Fibroblast of skin of left biceps (primary cell): ENCODE measurements at regions not wholly inside any gene's neighbourhood (a gene's known extent, or its start where the extent isn't known, plus 50 kb on each side); places are given as distances from the start of the nearest gene placed in this dataset.
"Not testable (repeated sequence)": the region's sequence is repeated elsewhere in the genome, so short reads cannot be mapped to it uniquely, and the experiment has no call there.

ENCODE experiments used
- DNase-seq, 2 experiments: peaks; one replicate each; pipeline ENCODE4 v3.0.0-alpha.2; 2013; ENCODE audit warnings: low read depth in 2 of 2

DNA sequence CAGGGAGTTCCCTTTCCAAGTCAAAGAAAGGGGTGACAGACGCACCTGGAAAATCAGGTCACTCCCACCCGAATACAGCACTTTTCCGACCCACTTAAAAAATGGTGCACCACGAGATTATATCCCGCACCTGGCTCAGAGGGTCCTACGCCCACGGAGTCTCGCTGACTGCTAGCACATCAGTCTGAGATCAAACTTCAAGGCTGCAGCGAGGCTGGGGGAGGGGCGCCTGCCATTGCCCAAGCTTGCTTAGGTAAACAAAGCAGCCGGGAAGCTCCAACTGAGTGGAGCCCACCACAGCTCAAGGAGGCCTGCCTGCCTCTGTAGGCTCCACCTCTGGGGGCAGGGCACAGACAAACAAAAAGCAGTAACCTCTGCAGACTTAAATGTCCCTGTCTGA lies 277.8 kb upstream of the ARHGAP42 start:
- DNase-seq = not testable (repeated sequence)

DNA sequence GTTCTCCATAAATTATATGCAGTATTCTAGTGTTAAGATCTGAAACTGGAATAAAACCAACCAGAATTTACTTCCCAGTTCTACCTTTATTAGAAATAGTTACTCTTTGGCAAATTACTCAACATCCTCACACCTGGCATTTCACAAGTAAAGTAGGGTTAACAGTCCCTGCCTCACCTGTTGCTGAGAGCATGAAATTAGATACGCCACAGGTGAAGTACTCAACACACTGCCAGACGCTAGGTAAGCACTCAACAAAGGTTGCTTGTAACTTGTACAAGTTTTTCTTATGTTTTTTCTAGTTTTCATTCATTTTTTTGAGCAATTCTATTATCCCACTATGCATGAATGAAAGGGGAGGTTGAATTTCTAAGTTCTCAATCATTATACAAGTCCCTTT lies 267.6 kb upstream of the ARHGAP42 start:
- DNase-seq = no peak

DNA sequence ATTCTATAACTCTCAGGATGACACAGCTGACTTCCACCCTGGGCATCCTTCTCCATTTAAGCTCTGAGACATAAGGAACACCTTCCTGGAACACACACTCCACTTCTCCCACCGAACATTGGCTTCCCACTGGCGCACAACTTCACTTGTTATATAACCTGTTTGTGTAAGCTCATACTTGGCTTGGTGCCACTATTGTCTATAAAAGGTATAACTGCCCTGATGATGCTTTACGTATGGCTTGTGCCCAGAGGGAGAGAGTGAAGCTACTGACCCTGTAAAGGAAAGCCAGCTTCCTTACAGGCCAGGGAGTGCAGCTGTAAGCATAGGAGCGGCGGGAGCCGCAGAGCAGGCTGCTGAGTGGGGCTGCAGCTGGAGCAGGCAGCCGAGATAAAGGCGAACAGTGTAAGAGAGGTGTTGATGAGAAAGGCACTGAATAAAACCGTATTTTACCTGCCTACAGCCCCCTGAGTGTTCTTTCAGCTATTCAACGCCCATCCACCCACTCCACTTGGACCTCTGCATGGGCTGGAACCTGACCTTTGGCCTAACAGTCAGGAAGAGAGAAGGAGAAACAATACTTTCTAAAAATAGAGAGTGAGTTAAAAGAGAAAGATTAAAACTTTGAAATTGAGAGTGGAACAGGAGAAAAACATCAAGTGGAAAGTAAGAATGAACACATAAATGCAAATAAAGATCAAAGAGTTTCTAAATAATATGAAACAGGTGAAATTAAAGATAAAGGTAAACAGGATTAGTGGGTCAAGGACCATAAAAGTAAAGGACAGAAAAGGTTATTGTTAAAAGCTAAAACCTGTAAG lies 252.1 kb upstream of the ARHGAP42 start:
- DNase-seq = no peak

DNA sequence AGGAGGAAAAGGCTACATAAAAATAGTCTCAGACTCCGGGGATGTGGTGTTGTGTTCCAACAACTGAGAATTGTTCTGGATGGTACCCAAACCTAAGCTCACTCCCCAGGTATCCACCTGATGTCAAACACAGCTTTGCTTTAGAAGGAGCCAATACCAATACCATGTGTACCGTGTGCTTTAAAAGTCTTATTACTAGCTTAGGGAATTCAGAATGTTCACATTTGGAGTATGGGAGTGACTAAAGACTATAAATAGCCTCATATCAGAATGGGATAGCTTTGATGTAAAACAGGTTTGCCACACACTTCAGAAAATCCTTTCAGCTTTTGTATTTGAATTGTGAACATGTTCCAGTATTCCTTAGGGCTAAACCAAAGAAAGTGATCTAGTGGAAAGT lies 248.7 kb upstream of the ARHGAP42 start:
- no peak for DNase-seq

DNA sequence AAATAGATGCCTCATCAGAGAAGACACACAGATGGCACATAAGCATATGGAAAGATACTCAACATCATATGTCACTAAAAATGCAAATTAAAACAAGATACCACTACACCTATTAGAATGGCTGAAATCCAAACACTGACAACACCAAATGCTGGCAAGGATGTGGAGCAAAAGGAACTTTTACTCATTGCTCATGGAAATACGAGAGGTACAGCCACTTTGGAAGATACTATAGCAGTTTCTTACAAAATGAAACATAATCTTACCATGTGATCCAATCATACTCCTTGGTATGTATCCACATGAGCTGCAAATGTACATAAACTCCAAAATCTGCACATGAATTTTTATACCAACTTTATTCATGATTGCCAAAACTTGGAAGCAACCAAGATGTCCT lies 246.0 kb upstream of the ARHGAP42 start:
- no peak for DNase-seq

DNA sequence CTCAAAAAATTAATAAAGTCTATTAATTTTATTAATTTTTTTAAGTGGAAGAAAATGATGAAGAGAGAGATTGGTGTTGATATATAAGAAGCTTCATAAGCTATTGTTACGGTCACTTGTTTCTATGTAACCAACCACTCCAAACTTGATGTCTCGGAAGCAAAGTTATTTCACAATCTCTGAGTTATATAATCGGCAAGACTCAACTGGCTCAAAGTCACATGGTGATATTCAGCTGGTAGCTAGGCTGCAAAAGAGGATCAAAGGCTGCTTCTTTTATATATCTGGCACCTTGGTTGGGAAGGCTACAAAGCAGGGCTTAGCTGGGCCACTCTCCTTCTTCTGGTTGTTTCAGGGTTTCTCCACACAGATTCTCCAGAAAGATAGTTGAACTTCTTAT lies 245.1 kb upstream of the ARHGAP42 start:
- no peak for DNase-seq

DNA sequence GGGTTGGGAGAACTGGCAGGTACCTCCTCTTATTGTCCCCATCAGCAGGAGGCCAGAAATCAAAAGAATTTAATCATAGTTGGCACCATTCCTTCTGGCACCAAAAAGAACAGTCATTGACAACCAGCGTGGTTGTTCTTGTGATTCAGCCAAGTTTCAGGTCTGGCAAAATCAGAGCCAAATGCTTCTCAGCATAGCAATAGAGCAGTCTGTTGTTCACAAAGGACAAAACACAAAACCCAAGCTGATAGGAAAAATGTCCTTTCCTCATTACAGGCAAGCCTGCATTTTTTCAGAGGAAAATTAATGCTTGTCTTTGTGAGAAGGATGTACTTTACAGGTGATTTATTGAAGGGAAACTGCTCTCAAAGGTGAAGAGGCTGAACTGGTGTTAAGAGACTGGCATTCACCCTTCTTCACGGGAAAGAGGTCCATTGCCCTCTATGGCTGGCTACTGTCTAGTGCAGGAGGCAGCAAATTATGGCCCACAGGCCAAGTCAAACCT lies 241.8 kb upstream of the ARHGAP42 start:
- DNase-seq = no peak

DNA sequence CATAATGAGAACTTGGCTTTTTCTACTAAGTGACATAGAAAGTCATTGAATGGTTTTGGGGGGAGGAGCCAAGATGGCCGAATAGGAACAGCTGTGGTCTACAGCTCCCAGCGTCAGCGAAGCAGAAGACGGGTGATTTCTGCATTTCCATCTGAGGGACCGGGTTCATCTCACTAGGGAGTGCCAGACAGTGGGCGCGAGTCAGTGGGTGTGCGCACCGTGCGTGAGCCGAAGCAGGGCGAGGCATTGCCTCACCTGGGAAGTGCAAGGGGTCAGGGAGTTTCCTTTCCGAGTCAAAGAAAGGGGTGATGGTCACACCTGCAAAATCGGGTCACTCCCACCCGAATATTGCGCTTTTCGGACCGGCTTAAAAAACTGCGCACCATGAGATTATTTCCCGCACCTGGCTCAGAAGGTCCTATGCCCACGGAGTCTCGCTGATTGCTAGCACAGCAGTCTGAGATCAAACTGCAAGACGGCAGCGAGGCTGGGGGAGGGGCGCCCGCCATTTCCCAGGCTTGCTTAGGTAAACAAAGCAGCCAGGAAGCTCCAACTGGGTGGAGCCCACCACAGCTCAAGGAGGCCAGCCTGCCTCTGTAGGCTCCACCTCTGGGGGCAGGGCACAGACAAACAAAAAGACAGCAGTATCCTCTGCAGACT lies 235.2 kb upstream of the ARHGAP42 start:
- not testable (repeated sequence) for DNase-seq

DNA sequence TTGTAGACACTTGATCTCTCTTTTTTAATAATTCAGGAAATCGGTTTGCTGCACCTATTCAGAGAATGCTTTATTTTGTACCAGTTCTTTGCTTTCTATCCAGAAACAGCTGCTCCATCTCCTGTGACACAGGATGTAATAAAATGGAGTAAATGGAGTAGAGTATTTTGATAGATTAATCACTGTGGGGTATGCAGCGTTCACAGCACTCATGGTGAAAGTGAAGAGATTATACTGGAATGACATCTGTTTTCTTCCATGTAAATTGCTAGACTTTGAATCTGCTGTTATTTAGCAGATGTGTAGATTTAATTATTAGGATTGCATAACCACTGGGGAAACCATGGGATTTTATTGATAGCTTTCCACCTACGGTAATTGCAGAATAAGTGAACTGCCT lies 227.3 kb upstream of the ARHGAP42 start:
- DNase-seq = no peak

DNA sequence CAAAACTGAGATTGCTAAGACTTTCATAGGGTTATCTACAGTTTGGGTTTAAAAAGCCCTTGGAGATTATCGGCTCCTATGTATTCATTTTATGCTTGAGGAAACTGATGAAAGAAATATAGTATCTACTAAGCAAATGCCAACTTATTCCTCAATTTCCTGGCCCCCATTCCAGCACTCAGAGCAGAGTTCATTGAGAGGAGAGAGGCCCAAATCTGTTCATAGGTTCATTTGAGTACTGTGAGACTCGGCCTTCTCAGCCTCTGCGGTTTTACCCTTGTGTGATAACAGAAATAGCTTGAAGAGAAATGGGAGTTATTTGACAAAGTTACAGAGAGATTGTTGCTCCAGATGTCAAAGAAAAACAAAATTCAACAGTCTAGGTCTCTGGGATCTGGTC lies 226.7 kb upstream of the ARHGAP42 start:
- DNase-seq = no peak

DNA sequence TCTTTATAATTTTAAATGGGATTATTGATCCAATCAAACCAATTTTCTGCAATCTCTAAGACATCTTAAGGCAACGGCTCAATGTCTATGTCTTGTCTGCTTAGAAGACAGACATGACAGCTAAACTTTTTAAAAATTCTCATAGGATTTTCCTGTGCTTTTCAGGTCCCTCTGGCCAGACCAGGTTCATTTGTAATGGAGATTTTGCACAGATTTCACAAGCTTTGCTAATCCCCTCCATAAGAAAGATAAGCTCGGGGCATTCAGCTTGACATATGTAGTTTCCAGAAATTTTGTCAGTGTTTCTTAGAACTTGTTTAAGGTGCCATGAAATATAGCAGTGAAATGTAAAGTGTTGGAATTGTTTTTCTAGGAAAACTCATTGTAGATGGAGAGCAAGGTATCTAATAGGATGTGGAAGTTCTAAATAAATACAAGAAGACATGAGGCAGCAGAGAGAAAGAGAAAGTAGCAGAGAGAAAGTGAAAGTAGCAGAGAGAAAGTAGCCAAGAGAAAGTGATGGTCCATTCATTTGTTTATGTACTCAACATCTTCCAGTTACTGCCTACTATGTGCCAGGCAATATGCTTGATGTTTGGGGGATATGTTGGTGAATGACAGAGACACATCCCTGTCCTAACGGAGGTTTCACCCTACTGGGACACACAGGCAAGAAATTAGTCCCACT lies 219.1 kb upstream of the ARHGAP42 start:
- no peak for DNase-seq

DNA sequence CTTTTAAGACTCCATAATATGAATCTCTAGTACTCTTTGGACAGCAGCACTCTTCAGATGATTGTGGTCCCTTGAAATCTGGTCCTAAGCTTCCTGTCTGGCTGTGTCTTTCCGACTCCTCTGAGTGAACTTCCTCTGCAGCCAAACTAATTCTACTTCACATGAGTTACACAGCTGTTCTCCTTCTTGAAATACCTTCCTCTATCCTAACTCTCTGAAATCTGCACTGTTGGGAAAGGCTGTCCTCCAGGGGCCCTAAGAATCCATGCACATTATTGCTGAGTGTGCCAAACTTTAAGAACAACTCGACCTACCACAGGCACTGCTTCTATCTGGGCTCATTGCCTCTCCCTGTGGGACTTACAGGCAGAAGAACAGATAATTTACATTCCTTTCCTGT lies 217.3 kb upstream of the ARHGAP42 start:
- no peak for DNase-seq

DNA sequence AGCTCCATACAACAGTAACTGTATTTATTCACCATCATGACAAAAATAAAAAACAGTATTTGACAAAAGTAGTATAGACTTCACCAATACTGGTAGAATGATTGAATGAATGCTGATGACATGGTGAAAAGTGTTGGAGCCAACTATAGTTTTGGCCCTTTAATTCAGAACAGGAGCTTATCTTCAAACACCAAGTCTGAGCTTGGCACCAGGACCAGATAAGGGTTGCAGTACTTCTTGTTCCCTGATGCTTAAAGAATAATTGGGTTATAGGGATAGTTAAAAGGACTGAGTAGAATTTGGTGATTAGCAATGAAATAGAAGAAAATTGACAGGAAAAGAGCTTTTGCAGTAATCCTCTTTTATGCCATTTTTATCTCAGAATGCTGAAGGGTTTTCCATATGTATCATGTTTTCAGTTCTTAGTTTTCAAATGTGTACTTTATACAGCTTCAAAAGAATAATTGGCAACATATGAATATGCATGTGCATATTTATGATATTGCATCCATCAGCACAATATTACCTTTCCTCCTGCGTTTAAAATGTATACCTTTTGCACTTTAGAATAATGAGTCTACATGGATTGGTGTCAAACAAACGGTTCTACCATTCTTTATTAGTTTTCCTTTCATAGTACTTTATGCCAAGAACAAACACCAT lies 214.2 kb upstream of the ARHGAP42 start:
- no peak for DNase-seq

DNA sequence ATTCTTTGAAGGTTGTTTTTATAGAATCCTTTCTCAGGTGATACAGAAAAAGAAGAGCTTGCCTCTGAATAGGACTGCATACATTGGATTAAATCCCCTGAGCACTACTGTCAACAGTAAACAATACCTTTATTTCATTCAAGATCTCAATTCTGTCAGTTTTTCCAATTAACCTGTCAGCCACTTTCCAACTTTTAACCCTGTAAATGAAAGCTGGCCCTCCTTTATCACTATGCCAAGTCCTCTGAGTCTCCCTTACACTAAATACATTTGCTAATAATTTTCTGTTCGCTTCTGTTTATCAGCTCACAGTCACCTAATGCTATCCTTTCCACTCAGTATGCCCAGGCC lies 213.7 kb upstream of the ARHGAP42 start:
- no peak for DNase-seq

DNA sequence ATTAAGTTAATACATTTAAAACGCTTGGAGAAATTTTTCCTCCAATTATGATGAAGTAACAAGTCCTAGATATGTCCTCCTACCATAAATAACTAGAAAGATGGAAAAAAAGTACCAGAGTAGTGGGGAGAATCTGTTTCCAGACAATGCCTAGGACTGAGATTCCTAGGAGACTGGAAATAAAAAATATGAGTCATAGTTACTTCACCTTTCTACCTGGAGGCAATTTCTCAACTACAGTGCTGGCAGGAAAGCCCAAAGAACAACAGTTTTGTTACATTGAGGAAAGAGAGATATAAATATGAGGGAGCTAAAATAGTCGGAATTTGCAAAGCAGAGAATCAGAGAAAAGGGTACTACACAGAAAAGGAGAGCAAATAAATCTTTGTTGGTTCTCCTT lies 202.1 kb upstream of the ARHGAP42 start:
- DNase-seq = no peak

DNA sequence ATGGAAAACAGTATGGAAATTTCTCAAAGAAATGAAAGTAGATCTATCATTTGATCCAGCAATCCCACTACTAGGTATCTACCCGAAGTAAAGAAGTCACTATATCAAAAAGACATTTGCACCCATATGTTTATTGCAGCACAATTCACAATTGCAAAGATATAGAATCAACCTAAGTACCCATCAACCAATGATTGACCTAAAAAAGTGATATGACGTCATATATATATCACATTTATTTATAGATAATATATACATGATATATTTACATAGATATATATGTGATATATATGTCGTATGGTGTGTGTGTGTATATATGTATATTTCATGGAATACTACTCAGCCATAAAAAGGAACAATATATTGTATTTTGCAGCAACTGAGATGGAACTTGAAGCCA lies 188.3 kb upstream of the ARHGAP42 start:
- DNase-seq = no peak

DNA sequence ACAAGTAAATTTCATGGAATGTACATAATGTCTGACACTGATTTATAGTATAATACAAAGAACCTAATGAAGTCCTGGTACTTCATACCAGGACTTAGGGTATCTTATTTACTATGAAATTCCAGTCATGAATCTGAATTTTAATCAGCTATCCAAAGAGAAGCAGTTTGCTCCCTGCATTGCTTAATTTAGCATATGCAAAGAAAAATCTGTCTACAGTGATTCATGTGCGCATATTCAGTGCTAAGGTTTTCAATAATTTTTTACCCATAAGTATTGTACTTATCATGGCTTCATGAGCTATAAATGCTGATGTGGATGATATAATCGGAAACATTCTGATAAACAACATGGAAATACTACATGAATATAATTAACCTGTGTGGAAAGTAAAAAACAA lies 185.6 kb upstream of the ARHGAP42 start:
- no peak for DNase-seq

DNA sequence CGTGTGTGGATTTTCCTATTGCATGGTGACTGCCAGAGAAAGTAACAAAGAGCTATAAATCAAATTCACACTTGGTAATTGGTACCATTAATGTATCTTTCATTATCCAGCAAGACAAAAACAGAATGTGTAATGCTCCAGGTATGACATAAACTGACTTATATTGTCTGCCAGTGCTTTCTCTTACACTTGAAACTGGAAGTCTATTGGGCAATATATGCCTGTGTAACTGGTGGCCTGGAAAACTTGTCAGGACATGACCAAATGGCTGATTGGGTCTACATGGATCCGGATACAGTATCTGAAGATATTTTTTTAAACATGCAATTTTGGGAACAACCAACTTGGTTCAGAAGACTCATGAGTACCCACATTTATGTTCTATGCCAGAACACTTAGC lies 174.6 kb upstream of the ARHGAP42 start:
- DNase-seq = no peak

DNA sequence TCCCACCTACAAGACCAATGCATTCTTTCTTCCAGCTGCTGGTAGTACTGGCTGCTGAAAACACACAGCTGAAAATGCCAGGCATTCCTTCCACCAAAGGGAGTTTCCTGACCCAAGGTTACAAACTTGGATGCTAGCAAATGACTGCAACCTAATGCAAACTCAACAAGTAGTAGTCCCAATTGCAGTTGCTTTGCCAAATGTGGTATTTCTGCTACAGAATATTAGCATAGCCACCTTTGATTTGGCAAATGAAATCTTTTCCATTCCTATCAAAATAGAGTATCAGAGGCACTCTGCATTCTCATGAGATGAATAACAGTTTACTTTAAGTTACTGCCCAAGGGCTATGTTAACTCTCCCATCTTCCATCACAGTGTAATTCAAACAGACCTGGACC lies 172.0 kb upstream of the ARHGAP42 start:
- no peak for DNase-seq

DNA sequence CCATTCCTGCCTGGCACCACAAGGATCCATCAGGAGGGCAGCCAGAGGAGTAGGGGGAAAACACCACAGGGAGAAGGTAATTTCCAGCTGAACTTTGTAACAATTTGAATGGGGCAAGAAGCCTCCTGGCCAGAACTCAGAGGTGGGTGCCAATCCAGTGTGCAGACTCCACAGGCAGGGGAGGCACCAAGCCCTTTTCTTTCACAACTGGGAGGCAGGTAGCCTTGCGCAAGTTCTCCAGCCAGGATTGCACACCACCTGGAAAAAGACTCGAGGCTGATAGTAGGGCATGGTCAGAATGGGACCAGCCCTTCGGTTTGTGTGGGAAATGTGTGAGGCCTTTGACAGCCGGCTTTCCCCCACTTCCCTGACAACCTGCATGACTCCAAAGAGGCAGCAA lies 161.9 kb upstream of the ARHGAP42 start:
- no peak for DNase-seq

DNA sequence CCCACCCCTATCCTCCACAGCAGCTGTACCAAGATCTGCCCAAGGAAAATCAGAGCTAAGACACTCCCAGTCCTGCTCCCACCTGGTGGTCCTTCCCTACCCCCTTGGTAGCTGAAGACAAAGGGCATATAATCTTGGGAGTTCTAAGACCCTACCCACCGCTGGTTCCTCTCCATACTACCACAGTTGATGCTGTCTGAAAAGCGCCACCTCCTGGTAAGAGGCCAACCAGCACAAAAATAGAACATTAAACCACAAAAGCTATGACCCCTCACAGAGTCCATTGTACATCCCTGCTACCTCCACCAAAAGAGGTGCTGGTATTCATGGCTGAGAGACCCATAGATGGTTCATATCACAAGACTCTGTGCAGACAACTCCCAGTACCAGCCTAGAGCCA lies 161.5 kb upstream of the ARHGAP42 start:
- no peak for DNase-seq

DNA sequence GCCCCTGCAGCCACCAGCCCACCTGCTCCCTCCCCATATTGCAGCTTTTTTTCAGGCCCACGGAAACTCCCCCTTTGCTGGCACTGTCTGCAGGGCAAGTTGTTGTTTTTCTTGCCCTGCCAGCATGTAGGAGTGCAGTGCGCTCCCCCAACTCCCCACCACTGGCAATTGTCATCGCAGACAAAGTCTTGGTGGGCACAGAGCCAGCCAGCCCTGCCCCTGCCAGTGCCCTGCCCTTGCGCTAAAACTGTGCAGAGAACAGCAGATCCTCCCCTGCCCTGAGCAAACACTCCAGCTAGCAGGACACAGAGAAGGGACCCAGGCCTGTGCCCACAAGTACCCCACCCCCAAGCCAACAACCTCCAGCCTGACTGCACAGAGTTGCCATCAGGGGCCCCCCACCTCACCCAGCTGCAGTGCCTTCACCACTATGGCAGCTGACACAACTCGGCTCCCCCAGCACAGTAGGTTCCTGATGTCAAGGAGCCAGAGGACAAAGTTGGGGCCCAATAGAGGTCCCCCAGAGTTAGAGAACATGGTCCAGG lies 158.1 kb upstream of the ARHGAP42 start:
- DNase-seq = no peak
